Progenitor cell of endocrine pancreas (in vitro differentiated cells): ENCODE measurements at regions not wholly inside any gene's neighbourhood (a gene's known extent, or its start where the extent isn't known, plus 50 kb on each side); places are given as distances from the start of the nearest gene placed in this dataset.
A peak's percentile ranks its signal among the peaks of the same experiment; 100 is the strongest.

ENCODE experiments used
- DNase-seq: peaks from one replicate; pipeline ENCODE4 v3.0.0; 2021; ENCODE audit warnings: low spot score; ENCODE audit not compliant: unreplicated experiment
- H3K27ac Mint-ChIP-seq: 2 replicates; pipeline ENCODE4 v1.8.0; 2021; ENCODE audit warnings: mild to moderate bottlenecking, moderate library complexity, mixed read lengths
- H3K27me3 Mint-ChIP-seq: 2 replicates; pipeline ENCODE4 v1.8.0; 2021; ENCODE audit warnings: mixed read lengths
- H3K36me3 Mint-ChIP-seq: 2 replicates; pipeline ENCODE4 v1.8.0; 2022; ENCODE audit warnings: mixed read lengths; ENCODE audit not compliant: insufficient read depth
- H3K4me1 Mint-ChIP-seq: 2 replicates; pipeline ENCODE4 v1.8.0; 2021; ENCODE audit warnings: low read depth, mixed read lengths
- H3K4me3 Mint-ChIP-seq: 2 replicates; pipeline ENCODE4 v1.8.0; 2021; ENCODE audit warnings: low read depth, mild to moderate bottlenecking, moderate library complexity, mixed read lengths
- H3K9me3 Mint-ChIP-seq: 2 replicates; pipeline ENCODE4 v1.8.0; 2021; ENCODE audit warnings: low read depth, mixed read lengths
- TF ChIP-seq, protein P1 (sequence below): fragments of 200-600 bp; sonication (generic); IDR thresholded peaks from one replicate; pipeline ENCODE4 v1.5.0; 2021; ENCODE audit warnings: antibody characterized with exemption, mild to moderate bottlenecking; ENCODE audit not compliant: unreplicated experiment

DNA sequence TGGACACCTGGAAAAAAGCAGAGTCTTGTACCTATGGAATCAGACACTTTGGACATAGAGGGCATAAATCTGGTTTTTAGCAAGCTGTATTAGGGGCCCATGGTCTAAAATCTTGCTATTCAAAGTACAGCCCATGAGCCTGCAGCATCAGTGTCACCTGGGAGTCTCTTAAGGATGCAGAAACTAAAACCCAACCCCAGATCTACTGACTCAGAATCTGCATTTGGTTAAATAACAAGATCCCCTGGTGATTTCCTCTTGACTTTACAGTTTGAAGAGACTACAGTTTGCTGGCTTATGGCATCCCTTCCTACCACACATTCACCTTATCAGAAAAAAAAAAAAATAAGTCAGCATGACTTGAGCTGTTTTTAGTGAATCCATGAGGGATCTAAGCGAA, 74.9 kb upstream of the NR2F2 start:
- Mint-ChIP-seq H3K36me3 (no peaks in the 10 kb centered on the region), H3K4me1 (peaks cover 3% of the 10 kb centered on the region), H3K27ac (no peak overlapping the region), H3K9me3 (no peaks in the 10 kb centered on the region), H3K4me3 (no peak overlapping the region), H3K27me3 (no peaks in the 10 kb centered on the region)
- DNase-seq = no peak
- TF ChIP-seq, protein P1, sequence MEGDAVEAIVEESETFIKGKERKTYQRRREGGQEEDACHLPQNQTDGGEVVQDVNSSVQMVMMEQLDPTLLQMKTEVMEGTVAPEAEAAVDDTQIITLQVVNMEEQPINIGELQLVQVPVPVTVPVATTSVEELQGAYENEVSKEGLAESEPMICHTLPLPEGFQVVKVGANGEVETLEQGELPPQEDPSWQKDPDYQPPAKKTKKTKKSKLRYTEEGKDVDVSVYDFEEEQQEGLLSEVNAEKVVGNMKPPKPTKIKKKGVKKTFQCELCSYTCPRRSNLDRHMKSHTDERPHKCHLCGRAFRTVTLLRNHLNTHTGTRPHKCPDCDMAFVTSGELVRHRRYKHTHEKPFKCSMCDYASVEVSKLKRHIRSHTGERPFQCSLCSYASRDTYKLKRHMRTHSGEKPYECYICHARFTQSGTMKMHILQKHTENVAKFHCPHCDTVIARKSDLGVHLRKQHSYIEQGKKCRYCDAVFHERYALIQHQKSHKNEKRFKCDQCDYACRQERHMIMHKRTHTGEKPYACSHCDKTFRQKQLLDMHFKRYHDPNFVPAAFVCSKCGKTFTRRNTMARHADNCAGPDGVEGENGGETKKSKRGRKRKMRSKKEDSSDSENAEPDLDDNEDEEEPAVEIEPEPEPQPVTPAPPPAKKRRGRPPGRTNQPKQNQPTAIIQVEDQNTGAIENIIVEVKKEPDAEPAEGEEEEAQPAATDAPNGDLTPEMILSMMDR = no peak

DNA sequence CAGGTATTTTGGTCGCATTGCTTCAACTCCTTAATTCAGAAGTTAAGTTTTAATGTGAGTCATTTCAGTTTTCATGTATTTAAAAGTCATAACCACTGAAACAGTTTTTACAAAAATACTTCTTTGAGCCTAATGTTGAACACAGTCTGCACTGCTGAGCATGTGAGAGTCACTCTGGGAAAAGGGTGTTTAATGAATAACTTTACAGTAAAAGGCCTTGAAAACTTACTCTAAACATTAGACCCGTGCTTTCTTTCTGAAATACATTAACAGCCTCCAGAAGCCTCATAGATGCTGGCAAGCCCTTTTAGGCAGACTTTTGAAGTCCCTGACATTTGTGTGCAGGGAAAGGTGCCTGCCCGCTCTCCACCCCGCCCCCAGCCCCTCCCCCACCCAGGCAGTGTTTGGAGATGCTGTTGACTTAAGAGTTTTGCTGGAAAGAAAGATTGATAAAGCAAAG, 68.9 kb upstream of the NR2F2 start:
- TF ChIP-seq, protein P1 = no peak
- Mint-ChIP-seq H3K27ac (no peak overlapping the region), H3K4me1 (peaks cover 46% of the 10 kb centered on the region), H3K36me3 (no peaks in the 10 kb centered on the region), H3K4me3 (no peak overlapping the region), H3K27me3 (no peaks in the 10 kb centered on the region), H3K9me3 (no peaks in the 10 kb centered on the region)
- no peak for DNase-seq

DNA sequence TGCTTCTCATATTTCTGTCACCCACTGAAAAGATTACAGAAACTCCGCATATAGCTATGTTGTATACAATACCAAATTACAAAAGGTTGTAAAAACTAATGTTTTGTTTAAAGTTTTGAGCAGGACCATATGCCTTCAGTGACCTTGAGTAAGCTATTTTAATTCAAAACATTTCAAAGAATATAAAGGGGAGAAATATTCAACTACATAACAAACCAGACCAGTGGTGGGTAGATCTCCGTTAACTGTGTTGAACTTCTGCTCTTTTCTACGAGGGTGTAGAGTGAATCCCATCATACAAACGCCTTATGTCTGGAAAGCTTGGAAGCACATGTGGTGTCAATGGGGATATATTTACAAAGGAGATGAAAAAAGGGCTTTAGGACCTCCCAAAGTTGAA, 68.4 kb upstream of the NR2F2 start:
- Mint-ChIP-seq H3K27ac (peak overlapping the region; percentile 22), H3K4me1 (peaks cover 46% of the 10 kb centered on the region), H3K4me3 (no peak overlapping the region), H3K9me3 (no peaks in the 10 kb centered on the region), H3K36me3 (no peaks in the 10 kb centered on the region), H3K27me3 (no peaks in the 10 kb centered on the region)
- TF ChIP-seq, protein P1 = no peak
- no peak for DNase-seq

DNA sequence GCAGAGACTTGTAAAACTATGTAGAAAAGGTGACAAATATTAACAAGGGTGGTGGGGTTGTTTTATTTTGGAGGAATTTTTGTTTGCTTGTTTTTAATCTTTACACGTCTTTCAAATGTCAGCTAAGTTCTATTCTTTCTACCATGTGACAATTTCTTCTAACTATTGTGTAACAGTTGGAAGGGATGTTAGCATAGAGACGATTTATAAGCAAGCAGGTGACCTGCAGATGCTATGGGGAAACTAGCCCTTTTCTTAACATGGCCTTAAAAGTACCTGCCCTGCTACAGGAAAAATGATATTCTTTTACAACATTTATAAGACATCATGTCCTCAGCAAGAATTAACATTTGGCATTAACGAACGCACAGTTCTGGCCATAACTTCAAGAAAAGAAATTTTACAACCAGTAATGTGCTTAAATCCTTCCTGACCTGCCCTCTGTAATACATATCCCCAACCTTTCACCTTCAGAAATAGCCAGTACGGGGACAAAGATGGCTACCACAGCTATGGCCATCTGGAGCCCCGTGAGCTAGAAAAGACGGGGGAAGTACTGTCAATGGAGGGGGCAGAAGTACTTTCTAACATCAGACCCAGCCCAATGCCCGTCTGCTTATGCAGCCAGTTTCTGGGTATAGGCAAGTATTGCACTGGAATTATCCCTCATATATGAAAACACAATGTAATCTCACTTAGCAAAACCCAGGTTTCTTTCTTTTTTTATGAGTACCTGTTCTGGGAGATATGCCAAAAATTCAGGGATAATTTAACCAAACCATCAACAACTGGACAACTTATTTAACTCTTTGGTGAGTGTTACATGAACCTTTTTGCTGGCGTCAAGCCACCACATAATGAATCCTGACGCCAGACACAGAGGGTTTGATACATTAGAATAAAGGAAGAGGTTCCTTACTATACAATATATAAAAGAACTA, 67.7 kb upstream of the NR2F2 start:
- H3K4me1 Mint-ChIP-seq = peaks cover 46% of the 10 kb centered on the region
- H3K27me3 Mint-ChIP-seq = no peaks in the 10 kb centered on the region
- H3K4me3 Mint-ChIP-seq = no peak overlapping the region
- TF ChIP-seq, protein P1 = no peak
- peak overlapping the region; percentile 22 for H3K27ac Mint-ChIP-seq
- H3K36me3 Mint-ChIP-seq = no peaks in the 10 kb centered on the region
- no peak for DNase-seq
- H3K9me3 Mint-ChIP-seq = peaks cover 2% of the 10 kb centered on the region

DNA sequence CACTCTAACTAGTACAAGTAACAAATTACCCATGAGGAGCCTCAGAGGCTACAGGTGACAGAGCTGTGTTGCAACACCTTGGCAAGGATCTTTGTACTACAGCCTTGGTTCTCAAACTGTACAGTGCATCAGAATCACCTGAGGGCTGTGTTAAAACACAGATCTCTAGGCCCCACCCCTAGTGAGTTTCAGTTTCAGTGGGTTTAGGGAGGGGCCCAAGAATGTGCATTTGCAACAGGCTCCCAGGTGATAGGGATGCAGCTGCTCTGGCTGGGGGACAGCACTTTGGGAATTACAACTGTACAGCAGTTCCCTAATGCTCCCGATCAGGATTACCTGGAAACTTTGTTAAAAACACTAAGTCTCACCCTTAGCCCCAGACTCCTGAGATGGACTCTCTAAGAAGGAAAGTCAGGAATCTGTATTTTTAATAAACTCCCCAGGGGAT, 66.1 kb upstream of the NR2F2 start:
- TF ChIP-seq, protein P1 = no peak
- no peak overlapping the region for H3K4me3 Mint-ChIP-seq
- DNase-seq = no peak

More for the DNA sequence above, 66.1 kb upstream of the NR2F2 start:
- no peaks in the 10 kb centered on the region for H3K27me3 Mint-ChIP-seq
- H3K9me3 Mint-ChIP-seq = peaks cover 4% of the 10 kb centered on the region
- H3K36me3 Mint-ChIP-seq = no peaks in the 10 kb centered on the region
- H3K27ac Mint-ChIP-seq = peak overlapping the region; percentile 75
- peaks cover 49% of the 10 kb centered on the region for H3K4me1 Mint-ChIP-seq
